ENCODE measurements at regions not wholly inside any gene's neighbourhood (a gene's known extent, or its start where the extent isn't known, plus 50 kb on each side); places are given as distances from the start of the nearest gene placed in this dataset.

- Histone ChIP-seq H4K20me1 (ENCODE audit: insufficient read depth, low read length) (no peaks in the 10 kb centered on the region), H3K79me2 (ENCODE audit: insufficient read depth, low read length) (no peaks in the 10 kb centered on the region), H3K27me3 (ENCODE audit: insufficient read depth, low read length) (no peaks in the 10 kb centered on the region), H3K4me3 (ENCODE audit: low read depth, low read length, poor library complexity, severe bottlenecking) (no peak overlapping the region), H3K4me1 (ENCODE audit: insufficient read depth, low read length, severe bottlenecking) (no peaks in the 10 kb centered on the region), H2AFZ (ENCODE audit: low read length) (no peak overlapping the region), H3K27ac (ENCODE audit: low read depth, low read length, poor library complexity, severe bottlenecking) (no peak overlapping the region), H3K9me2 (ENCODE audit: low read depth, low read length) (no peaks in the 10 kb centered on the region), H3K36me3 (ENCODE audit: insufficient read depth, low read length) (no peaks in the 10 kb centered on the region), H3K9ac (ENCODE audit: low read length) (no peak overlapping the region), H3K9me3 (ENCODE audit: low read length) (no peaks in the 10 kb centered on the region), H3K4me2 (ENCODE audit: low read length) (no peak overlapping the region), H3F3A (ENCODE audit: insufficient read depth, low read length) (no peaks in the 10 kb centered on the region)
- TF ChIP-seq EZH2 (IDR thresholded peaks at IDR 0.05; ENCODE audit: borderline replicate concordance, low read length) (no peak), CTCF (IDR thresholded peaks at IDR 0.05; ENCODE audit: low read length) (no peak)
Observed at GRCh38 chr7:35379481-35379880, 125.6 kb upstream of the TBX20 start.

GRCh38 chr7:35375516-35375915, 121.6 kb upstream of the TBX20 start:
- no peaks in the 10 kb centered on the region for H3K36me3 ChIP-seq (ENCODE audit: insufficient read depth, low read length)
- H3K9me3 ChIP-seq (ENCODE audit: low read length), result no peaks in the 10 kb centered on the region
- H4K20me1 ChIP-seq (ENCODE audit: insufficient read depth, low read length), result no peaks in the 10 kb centered on the region
- no peak overlapping the region for H3K4me2 ChIP-seq (ENCODE audit: low read length)
- H3K9me2 ChIP-seq (ENCODE audit: low read depth, low read length), result no peaks in the 10 kb centered on the region
- no peak overlapping the region for H2AFZ ChIP-seq (ENCODE audit: low read length)
- H3F3A ChIP-seq (ENCODE audit: insufficient read depth, low read length), result no peaks in the 10 kb centered on the region
- TF ChIP-seq CTCF (IDR thresholded peaks at IDR 0.05; ENCODE audit: low read length) (no peak), EZH2 (IDR thresholded peaks at IDR 0.05; ENCODE audit: borderline replicate concordance, low read length) (no peak)
- H3K4me1 ChIP-seq (ENCODE audit: insufficient read depth, low read length, severe bottlenecking), result no peaks in the 10 kb centered on the region
- no peaks in the 10 kb centered on the region; the same call in 1 of the 2 replicates for H3K27me3 ChIP-seq (ENCODE audit: insufficient read depth, low read length)
- H3K79me2 ChIP-seq (ENCODE audit: insufficient read depth, low read length), result no peaks in the 10 kb centered on the region
- no peak overlapping the region for H3K27ac ChIP-seq (ENCODE audit: low read depth, low read length, poor library complexity, severe bottlenecking)
- no peak overlapping the region for H3K9ac ChIP-seq (ENCODE audit: low read length)
- no peak overlapping the region for H3K4me3 ChIP-seq (ENCODE audit: low read depth, low read length, poor library complexity, severe bottlenecking)

GRCh38 chr7:35374858-35375257, 121.0 kb upstream of the TBX20 start:
- H3K9me2 ChIP-seq (ENCODE audit: low read depth, low read length), result no peaks in the 10 kb centered on the region
- H4K20me1 ChIP-seq (ENCODE audit: insufficient read depth, low read length), result no peaks in the 10 kb centered on the region
- H3K27ac ChIP-seq (ENCODE audit: low read depth, low read length, poor library complexity, severe bottlenecking), result no peak overlapping the region
- no peak overlapping the region for H2AFZ ChIP-seq (ENCODE audit: low read length)
- no peaks in the 10 kb centered on the region for H3K9me3 ChIP-seq (ENCODE audit: low read length)
- H3K27me3 ChIP-seq (ENCODE audit: insufficient read depth, low read length), result no peaks in the 10 kb centered on the region; the same call in 1 of the 2 replicates
- no peak overlapping the region for H3K4me3 ChIP-seq (ENCODE audit: low read depth, low read length, poor library complexity, severe bottlenecking)
- TF ChIP-seq EZH2 (IDR thresholded peaks at IDR 0.05; ENCODE audit: borderline replicate concordance, low read length) (no peak), CTCF (IDR thresholded peaks at IDR 0.05; ENCODE audit: low read length) (no peak)
- no peaks in the 10 kb centered on the region for H3K79me2 ChIP-seq (ENCODE audit: insufficient read depth, low read length)
- H3K36me3 ChIP-seq (ENCODE audit: insufficient read depth, low read length), result no peaks in the 10 kb centered on the region
- no peaks in the 10 kb centered on the region for H3F3A ChIP-seq (ENCODE audit: insufficient read depth, low read length)
- no peak overlapping the region for H3K4me2 ChIP-seq (ENCODE audit: low read length)
- no peak overlapping the region for H3K9ac ChIP-seq (ENCODE audit: low read length)
- H3K4me1 ChIP-seq (ENCODE audit: insufficient read depth, low read length, severe bottlenecking), result no peaks in the 10 kb centered on the region

All from OCI-LY1 (cell line).